ENCODE measurements at regions not wholly inside any gene's neighbourhood (a gene's known extent, or its start where the extent isn't known, plus 50 kb on each side); places are given as distances from the start of the nearest gene placed in this dataset.
A peak's percentile ranks its signal among the peaks of the same experiment; 100 is the strongest.

DNA sequence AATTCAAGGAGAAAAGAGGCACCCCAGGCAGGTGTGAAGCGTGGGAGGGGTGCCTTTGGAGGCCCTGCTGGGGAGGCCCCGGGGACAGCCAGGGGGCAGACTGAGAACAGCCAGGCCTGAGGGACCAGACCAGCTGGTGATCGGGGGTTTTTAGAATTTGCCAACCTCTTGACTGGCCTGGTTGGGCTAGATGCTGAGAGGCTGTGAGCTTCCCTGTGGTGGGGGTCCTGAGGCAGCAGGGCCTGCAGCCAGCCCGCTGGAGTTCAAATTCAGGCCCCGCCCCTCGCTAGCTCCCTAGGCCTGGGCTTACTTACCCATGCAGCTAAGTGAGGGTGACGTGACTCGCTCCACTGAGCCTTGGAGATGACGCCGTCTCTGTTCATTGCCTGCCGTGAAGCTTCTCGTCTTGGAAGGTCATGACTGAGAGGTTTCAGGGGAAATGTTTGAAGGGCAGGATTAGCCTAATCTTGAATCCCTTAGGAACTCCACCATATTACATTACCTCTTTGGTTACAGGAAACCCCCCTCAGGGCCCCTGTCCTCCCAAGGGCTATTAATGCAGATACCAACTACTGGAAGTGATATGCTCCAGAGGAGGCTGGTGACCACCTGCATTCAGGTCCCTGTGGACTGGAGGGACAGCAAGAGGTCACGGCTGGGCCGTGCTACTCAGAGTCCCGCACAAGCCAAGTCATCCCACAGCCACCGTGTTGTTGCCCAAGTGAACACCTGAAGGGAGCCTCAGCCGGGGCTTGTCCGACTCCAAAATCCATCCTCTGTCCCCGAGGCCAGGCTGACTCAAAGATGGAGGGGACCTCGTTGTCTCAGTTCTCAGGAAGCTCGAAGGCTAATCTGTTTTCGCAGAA, 73.9 kb upstream of the DUSP22 start:
- peaks cover 13% of the 10 kb centered on the region for H3K9me3 ChIP-seq (ENCODE audit: severe bottlenecking)
- TF ChIP-seq, protein P1, sequence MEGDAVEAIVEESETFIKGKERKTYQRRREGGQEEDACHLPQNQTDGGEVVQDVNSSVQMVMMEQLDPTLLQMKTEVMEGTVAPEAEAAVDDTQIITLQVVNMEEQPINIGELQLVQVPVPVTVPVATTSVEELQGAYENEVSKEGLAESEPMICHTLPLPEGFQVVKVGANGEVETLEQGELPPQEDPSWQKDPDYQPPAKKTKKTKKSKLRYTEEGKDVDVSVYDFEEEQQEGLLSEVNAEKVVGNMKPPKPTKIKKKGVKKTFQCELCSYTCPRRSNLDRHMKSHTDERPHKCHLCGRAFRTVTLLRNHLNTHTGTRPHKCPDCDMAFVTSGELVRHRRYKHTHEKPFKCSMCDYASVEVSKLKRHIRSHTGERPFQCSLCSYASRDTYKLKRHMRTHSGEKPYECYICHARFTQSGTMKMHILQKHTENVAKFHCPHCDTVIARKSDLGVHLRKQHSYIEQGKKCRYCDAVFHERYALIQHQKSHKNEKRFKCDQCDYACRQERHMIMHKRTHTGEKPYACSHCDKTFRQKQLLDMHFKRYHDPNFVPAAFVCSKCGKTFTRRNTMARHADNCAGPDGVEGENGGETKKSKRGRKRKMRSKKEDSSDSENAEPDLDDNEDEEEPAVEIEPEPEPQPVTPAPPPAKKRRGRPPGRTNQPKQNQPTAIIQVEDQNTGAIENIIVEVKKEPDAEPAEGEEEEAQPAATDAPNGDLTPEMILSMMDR (IDR thresholded peaks at IDR 0.05; ENCODE audit: low read depth, low read length) = no peak
- H3K36me3 ChIP-seq = no peaks in the 10 kb centered on the region
- H3K27me3 ChIP-seq (ENCODE audit: insufficient read depth, low read depth, severe bottlenecking) = no peaks in the 10 kb centered on the region
- peak; percentile 38 for DNase-seq
- no peak overlapping the region for H3K27ac ChIP-seq
- no peak overlapping the region for H3K4me3 ChIP-seq (ENCODE audit: low read depth, low read length)

DNA sequence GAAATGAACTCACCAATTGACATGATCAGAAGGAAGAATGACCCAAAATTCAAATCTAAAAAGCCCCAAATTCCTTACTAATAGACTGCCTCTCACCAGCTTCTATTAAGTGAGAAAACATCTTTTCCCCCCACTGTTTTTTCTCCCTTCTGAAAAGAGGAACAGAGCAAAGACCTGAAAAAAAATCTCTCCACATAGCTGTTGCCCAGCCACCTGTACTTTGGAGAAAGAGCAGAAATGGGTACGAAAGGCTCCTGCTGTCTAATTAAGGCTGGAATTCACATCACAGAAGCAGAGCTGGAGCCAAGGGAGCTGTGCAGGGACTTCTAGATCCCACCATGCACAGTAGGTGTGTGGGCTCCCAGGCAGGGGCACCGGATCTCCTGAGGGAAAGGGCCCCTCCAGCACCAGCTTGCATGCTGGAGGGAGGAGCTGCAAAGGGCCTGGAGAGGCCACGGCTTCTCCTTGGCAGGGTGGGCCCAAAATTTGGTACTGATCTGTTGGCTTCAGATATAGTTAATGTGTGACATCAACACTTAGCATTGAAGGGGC, 73.2 kb upstream of the DUSP22 start:
- no peak for DNase-seq
- no peak overlapping the region for H3K4me3 ChIP-seq (ENCODE audit: low read depth, low read length)
- peaks cover 6% of the 10 kb centered on the region for H3K9me3 ChIP-seq (ENCODE audit: severe bottlenecking)
- H3K27me3 ChIP-seq (ENCODE audit: insufficient read depth, low read depth, severe bottlenecking) = no peaks in the 10 kb centered on the region
- H3K36me3 ChIP-seq = no peaks in the 10 kb centered on the region
- TF ChIP-seq, protein P1 (IDR thresholded peaks at IDR 0.05; ENCODE audit: low read depth, low read length) = no peak
- H3K27ac ChIP-seq = no peak overlapping the region

DNA sequence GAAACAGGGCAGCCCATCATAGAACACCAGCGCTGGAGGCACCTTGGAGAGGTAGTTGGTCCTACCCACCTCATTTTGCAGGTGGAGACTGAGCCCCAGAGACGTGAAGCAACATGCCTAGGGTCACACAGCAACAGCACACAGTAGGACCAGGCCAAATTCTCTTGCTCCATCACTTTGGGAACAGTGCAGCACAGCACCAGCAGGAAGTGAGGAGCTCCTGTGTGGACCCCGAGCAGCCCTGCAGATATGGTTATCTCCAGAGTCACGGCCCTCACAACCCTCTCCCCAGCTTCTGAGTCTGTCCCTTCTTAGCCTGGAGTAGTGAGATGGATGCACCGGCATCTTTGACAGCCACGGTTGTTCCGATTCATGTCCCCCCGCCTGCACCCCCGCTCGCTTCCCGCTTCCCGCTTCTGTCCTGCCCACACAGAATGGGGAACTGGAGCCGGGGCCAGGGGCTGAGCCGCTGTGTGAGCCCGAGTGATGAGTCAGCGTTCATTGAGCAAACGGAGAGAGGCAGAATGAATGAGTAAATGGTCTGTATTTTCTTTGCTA, 72.6 kb upstream of the DUSP22 start:
- Histone ChIP-seq H3K4me3 (ENCODE audit: low read depth, low read length) (no peak overlapping the region), H3K9me3 (ENCODE audit: severe bottlenecking) (peaks cover 2% of the 10 kb centered on the region), H3K27me3 (ENCODE audit: insufficient read depth, low read depth, severe bottlenecking) (no peaks in the 10 kb centered on the region), H3K36me3 (no peaks in the 10 kb centered on the region), H3K27ac (no peak overlapping the region)
- TF ChIP-seq, protein P1 (IDR thresholded peaks at IDR 0.05; ENCODE audit: low read depth, low read length) = no peak
- no peak for DNase-seq

DNA sequence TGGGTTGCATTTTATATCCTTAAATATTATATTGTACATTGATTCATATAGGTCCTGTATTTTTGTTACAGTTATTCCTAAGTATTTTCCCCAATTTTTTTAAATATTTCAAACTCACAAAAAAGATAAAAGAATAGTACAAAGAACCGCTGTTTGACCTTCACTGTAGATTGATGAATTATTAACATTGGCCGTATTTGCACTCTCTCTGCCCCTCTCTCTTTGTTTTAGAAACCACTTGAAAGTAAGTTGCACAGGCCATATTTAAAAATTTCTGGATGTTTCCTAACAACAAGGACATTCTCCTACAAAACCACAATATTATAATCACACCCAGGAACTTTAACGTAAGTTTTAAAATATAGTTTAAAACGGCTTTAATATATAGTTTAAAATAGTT, 72.0 kb upstream of the DUSP22 start:
- TF ChIP-seq, protein P1 (IDR thresholded peaks at IDR 0.05; ENCODE audit: low read depth, low read length) = no peak
- Histone ChIP-seq H3K36me3 (no peaks in the 10 kb centered on the region), H3K4me3 (ENCODE audit: low read depth, low read length) (no peak overlapping the region), H3K27me3 (ENCODE audit: insufficient read depth, low read depth, severe bottlenecking) (no peaks in the 10 kb centered on the region), H3K9me3 (ENCODE audit: severe bottlenecking) (no peaks in the 10 kb centered on the region), H3K27ac (no peak overlapping the region)
- DNase-seq = no peak

DNA sequence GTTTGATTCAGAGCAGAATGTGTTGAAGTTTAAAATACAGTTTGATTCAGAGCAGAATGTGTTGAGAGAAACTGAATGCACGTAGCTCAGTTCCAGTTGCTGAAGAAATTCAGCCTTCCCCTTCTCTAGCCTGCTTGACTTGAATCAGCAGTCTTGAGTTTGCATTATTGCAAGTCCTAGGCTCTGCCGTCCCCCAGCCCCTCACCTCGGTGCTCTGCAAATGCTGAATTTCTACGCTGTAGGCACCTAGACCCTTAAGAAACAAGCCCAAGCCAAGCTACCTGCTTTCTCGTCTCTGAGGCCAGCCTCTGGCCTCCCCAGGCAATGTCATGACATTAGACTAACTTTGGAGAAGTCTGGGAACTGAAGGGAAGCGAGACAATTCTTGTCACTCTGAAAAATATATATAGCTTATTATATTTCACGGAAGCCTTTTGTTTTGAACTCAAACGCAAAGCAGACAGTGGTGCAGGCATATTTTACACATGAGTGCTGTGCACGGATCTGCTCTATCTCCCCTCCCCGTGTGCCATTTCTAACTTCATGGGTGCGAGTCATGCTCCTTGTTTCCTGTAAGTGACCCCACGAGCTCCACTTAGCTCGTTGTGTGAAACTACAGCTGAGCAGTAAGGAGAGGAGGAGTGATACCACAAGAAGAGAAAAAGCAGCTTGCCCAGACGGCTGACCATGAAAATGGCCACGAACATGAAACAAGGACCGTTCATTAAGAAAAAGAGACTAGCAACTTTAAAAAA, 71.4 kb upstream of the DUSP22 start:
- TF ChIP-seq, protein P1 (IDR thresholded peaks at IDR 0.05; ENCODE audit: low read depth, low read length) = no peak
- Histone ChIP-seq H3K36me3 (no peaks in the 10 kb centered on the region), H3K27ac (no peak overlapping the region), H3K9me3 (ENCODE audit: severe bottlenecking) (no peaks in the 10 kb centered on the region), H3K4me3 (ENCODE audit: low read depth, low read length) (no peak overlapping the region), H3K27me3 (ENCODE audit: insufficient read depth, low read depth, severe bottlenecking) (no peaks in the 10 kb centered on the region)
- DNase-seq = no peak

All from WERI-Rb-1 (cell line).